DOHH2 (cell line): ENCODE measurements at regions not wholly inside any gene's neighbourhood (a gene's known extent, or its start where the extent isn't known, plus 50 kb on each side); places are given as distances from the start of the nearest gene placed in this dataset.

Source experiments
- H3F3A ChIP-seq: fragments of 200-600 bp; sonication (generic), shearing (Covaris generic); 2 replicates; pipeline ENCODE4 v1.6.0; 2016; ENCODE audit warnings: antibody characterized with exemption, mild to moderate bottlenecking; ENCODE audit not compliant: control insufficient read depth, insufficient read depth
- H3K27ac ChIP-seq: fragments of 200-600 bp; sonication (generic); 2 replicates; pipeline ENCODE4 v1.5.1; 2014; ENCODE audit warnings: low read depth, mild to moderate bottlenecking, low read length, moderate library complexity
- H3K27me3 ChIP-seq: fragments of 200-600 bp; sonication (generic); 2 replicates; pipeline ENCODE4 v1.6.1; 2014; ENCODE audit warnings: mild to moderate bottlenecking, low read length, mixed read lengths; ENCODE audit not compliant: control insufficient read depth
- H3K36me3 ChIP-seq: fragments of 200-600 bp; sonication (generic); 2 replicates; pipeline ENCODE4 v1.6.1; 2014; ENCODE audit warnings: mild to moderate bottlenecking, low read length, moderate library complexity, mixed read lengths; ENCODE audit not compliant: control insufficient read depth
- H3K4me1 ChIP-seq: fragments of 200-600 bp; sonication (generic); 2 replicates; pipeline ENCODE4 v1.6.1; 2014; ENCODE audit warnings: mild to moderate bottlenecking, low read length, mixed read lengths; ENCODE audit not compliant: control insufficient read depth
- H3K4me2 ChIP-seq: fragments of 200-600 bp; sonication (generic); 2 replicates; pipeline ENCODE4 v1.6.0; 2014; ENCODE audit warnings: mild to moderate bottlenecking, low read length, moderate library complexity
- H3K4me3 ChIP-seq: fragments of 200-600 bp; sonication (generic); 2 replicates; pipeline ENCODE4 v1.5.1; 2014; ENCODE audit warnings: mild to moderate bottlenecking, low read length, mixed read lengths
- H3K79me2 ChIP-seq: fragments of 200-600 bp; sonication (generic); 2 replicates; pipeline ENCODE4 v1.6.1; 2014; ENCODE audit warnings: mild to moderate bottlenecking, low read length, mixed read lengths; ENCODE audit not compliant: control insufficient read depth
- H3K9me2 ChIP-seq: fragments of 200-600 bp; sonication (generic); replicated peaks from 2 replicates; pipeline ENCODE4 v1.6.1; 2014; ENCODE audit warnings: mild to moderate bottlenecking, low read length, mixed read lengths; ENCODE audit not compliant: control insufficient read depth
- H3K9me3 ChIP-seq: fragments of 200-600 bp; sonication (generic); 2 replicates; pipeline ENCODE4 v1.6.1; 2014; ENCODE audit warnings: antibody characterized with exemption, low read length, mixed read lengths; ENCODE audit not compliant: control insufficient read depth, insufficient read depth
- H4K20me1 ChIP-seq: fragments of 200-600 bp; sonication (generic); 2 replicates; pipeline ENCODE4 v1.6.0; 2014; ENCODE audit warnings: low read depth, mild to moderate bottlenecking, antibody characterized with exemption, low read length, moderate library complexity; ENCODE audit not compliant: control insufficient read depth, insufficient read depth
- EZH2phosphoT487 ChIP-seq: fragments of 200-600 bp; sonication (generic); IDR thresholded peaks from 2 replicates; pipeline ENCODE4 v1.6.1; 2017; ENCODE audit warnings: borderline replicate concordance, mild to moderate bottlenecking, antibody characterized with exemption, low read length, moderate library complexity, mixed read lengths
- TF ChIP-seq, protein P1 (sequence below): fragments of 200-600 bp; sonication (generic); IDR thresholded peaks from one replicate; pipeline ENCODE4 v1.5.1; 2014; ENCODE audit warnings: antibody characterized with exemption, mild to moderate bottlenecking, low read depth, low read length; ENCODE audit not compliant: poor library complexity, severe bottlenecking

DNA sequence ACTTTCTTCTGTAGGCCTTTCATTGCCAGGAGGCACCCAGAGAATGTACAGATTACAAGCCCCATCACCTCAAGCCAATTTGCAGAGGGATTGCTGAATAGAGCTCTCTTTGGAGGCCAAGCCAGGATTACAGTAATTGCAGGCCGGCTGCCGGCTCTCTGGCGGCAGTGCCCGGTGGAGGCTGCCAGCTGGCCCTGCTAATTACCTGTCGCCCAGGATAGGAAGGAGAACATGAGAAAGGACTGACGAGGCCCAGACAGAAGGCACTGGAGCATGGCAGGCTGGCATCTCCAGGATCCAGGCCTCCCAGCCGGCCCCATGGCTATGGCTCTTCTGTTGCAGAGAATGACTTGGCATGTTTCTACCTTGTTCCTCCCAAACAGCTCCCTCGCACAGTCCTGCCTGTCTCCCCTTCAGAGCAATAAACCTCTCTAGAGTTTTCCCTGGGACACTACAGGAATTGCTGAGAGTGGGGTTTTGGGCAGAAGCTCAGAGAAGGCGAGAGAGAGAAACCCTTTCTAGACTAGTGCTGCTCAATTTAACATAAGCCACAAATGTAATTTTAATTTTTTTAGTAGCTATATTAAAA lies 273.6 kb upstream of the PROK2 start:
- no peak overlapping the region for H3K27ac ChIP-seq
- no peak overlapping the region for H3K4me3 ChIP-seq
- TF ChIP-seq, protein P1, sequence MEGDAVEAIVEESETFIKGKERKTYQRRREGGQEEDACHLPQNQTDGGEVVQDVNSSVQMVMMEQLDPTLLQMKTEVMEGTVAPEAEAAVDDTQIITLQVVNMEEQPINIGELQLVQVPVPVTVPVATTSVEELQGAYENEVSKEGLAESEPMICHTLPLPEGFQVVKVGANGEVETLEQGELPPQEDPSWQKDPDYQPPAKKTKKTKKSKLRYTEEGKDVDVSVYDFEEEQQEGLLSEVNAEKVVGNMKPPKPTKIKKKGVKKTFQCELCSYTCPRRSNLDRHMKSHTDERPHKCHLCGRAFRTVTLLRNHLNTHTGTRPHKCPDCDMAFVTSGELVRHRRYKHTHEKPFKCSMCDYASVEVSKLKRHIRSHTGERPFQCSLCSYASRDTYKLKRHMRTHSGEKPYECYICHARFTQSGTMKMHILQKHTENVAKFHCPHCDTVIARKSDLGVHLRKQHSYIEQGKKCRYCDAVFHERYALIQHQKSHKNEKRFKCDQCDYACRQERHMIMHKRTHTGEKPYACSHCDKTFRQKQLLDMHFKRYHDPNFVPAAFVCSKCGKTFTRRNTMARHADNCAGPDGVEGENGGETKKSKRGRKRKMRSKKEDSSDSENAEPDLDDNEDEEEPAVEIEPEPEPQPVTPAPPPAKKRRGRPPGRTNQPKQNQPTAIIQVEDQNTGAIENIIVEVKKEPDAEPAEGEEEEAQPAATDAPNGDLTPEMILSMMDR: no peak
- no peak for TF ChIP-seq EZH2phosphoT487
- no peaks in the 10 kb centered on the region for H3K79me2 ChIP-seq
- peaks cover 55% of the 10 kb centered on the region for H3K36me3 ChIP-seq
- H3K27me3 ChIP-seq: no peaks in the 10 kb centered on the region
- H3K9me3 ChIP-seq: no peaks in the 10 kb centered on the region
- H4K20me1 ChIP-seq: no peaks in the 10 kb centered on the region
- H3K9me2 ChIP-seq: no peaks in the 10 kb centered on the region
- H3F3A ChIP-seq: no peaks in the 10 kb centered on the region
- H3K4me2 ChIP-seq: no peak overlapping the region
- no peaks in the 10 kb centered on the region for H3K4me1 ChIP-seq

DNA sequence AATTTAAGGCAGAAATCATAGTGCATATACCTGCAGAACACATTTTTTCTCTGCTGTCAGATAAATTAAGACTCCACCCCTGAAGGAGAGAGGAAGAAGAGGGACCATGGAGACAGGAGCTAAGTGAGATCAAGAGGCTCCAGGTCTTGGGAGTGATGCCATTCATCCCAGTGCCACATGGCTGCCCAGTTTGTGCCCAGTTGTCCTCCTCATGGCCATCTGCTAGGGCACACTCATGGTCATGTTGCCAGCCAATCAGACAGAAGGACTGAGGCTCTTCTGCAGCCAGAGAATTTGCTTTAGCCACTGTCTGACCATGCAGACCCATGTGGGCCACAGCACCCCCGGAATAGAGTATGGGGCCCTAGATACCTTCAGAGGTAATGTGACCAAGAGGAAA lies 270.5 kb upstream of the PROK2 start:
- peaks cover 61% of the 10 kb centered on the region for H3K36me3 ChIP-seq
- no peak for TF ChIP-seq EZH2phosphoT487
- TF ChIP-seq, protein P1: no peak
- no peaks in the 10 kb centered on the region for H4K20me1 ChIP-seq
- no peak overlapping the region for H3K4me3 ChIP-seq
- H3K27ac ChIP-seq: no peak overlapping the region
- H3F3A ChIP-seq: no peaks in the 10 kb centered on the region
- H3K9me2 ChIP-seq: no peaks in the 10 kb centered on the region
- H3K4me1 ChIP-seq: no peaks in the 10 kb centered on the region
- no peaks in the 10 kb centered on the region for H3K9me3 ChIP-seq
- no peak overlapping the region for H3K4me2 ChIP-seq
- no peaks in the 10 kb centered on the region for H3K79me2 ChIP-seq
- H3K27me3 ChIP-seq: no peaks in the 10 kb centered on the region

DNA sequence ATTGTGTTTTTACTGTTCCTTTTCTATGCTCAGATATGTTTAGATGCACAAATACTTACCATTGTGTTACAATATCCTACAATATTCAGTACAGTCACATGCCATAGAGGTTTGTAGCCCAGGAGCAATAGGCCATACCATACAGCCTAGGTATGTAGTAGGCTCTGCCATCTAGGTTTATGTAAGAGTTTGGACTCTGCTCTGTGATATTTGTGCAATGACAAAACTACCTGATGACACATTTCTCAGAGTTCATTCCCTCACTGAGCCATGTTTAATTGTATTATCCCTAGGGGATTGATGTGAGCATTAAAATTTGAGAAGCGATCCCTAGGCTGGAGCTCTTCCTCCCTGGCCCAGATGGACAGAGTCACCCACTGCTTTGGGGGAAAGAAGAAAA lies 270.0 kb upstream of the PROK2 start:
- Histone ChIP-seq H4K20me1 (no peaks in the 10 kb centered on the region), H3K79me2 (no peaks in the 10 kb centered on the region), H3K27me3 (no peaks in the 10 kb centered on the region), H3F3A (no peaks in the 10 kb centered on the region), H3K4me1 (no peaks in the 10 kb centered on the region), H3K27ac (no peak overlapping the region), H3K4me2 (no peak overlapping the region), H3K9me2 (no peaks in the 10 kb centered on the region), H3K4me3 (no peak overlapping the region), H3K36me3 (peaks cover 58% of the 10 kb centered on the region), H3K9me3 (no peaks in the 10 kb centered on the region)
- TF ChIP-seq, protein P1: no peak
- no peak for TF ChIP-seq EZH2phosphoT487
